Amygdala (tissue), 56 donors: ENCODE measurements at regions not wholly inside any gene's neighbourhood (a gene's known extent, or its start where the extent isn't known, plus 50 kb on each side); places are given as distances from the start of the nearest gene placed in this dataset.
"Not testable (repeated sequence)": the region's sequence is repeated elsewhere in the genome, so short reads cannot be mapped to it uniquely, and the experiment has no call there.

Experiments
- DNase-seq, 56 donors: peaks; one replicate each; lab custom pipeline; 2025; lab: John Stamatoyannopoulos, UW

DNA sequence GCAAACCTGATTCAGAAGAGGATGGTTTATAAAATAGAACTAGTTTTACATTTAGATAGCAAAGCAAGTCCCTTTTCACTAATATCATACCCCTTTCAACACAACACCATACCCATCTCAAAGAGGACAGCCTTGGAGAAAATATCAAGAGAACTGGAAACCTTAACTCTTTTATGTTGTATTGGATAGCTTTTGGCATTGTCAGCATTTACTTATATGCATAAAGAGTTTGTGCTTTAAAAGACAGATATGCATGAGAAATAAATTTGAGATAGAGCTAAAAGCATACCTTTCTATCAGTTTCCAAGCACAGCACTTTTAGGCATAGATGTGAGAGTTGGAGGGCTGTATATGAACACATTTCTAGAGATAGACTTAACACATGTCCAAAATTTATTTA lies 799.3 kb upstream of the ACO1 start:
- no peak for DNase-seq

DNA sequence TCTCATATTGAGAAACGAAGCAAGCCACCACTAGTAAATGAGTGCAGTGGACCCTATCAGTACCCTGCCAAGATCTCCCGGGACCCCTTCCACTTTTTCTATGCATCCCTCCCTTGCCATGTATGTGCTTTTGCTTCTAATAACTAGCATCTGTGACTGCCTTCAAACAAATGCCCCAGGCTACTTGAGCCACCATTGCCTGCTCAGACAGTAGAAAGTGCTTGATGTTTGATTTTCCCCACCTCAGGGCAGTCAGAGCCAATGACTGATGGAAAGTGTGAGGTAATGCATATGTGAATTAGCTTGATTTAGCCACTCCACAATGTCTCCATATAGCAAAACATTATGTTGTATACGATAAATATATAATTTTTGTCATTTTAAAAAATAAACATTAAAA lies 797.3 kb upstream of the ACO1 start:
- no peak for DNase-seq

DNA sequence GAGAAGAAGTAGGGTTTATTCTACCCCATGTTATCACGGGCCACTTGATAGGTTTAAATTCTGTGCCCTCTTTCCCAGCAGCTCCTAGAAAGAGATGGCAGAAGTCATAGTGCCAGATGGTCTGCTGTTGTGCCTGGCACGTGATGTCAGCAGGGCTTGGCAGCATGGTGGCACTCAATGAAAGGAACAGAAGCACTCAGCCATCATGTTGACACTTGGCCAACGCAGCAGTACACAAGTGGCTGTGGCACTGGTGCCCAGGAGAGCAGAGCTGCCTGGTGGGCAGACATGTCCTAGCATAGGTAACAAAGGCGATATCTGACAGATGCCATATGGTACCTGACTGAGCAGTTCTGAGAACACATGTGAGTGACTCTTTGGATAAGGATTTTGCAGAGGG lies 796.4 kb upstream of the ACO1 start:
- peak in 11 of 56 donors; percentile 0 to 30 (median 6) for DNase-seq

DNA sequence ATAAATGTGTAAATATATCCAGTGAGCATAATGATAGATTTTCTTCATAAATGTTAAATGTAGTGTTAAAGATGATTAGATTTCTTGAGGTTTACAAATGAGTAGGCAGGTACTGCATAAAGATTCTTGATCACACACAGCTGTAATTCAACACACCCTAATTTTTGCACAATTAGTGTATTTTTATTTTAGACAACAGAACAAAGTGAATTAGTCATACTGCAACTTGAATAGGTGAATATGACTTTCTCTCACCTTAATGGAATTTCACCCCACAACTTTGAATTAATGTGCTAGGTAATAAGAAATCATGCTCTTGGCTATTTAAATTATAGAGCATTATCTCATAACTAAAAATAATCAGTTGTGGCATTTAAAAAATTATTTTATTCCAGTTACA lies 795.7 kb upstream of the ACO1 start:
- no peak for DNase-seq

DNA sequence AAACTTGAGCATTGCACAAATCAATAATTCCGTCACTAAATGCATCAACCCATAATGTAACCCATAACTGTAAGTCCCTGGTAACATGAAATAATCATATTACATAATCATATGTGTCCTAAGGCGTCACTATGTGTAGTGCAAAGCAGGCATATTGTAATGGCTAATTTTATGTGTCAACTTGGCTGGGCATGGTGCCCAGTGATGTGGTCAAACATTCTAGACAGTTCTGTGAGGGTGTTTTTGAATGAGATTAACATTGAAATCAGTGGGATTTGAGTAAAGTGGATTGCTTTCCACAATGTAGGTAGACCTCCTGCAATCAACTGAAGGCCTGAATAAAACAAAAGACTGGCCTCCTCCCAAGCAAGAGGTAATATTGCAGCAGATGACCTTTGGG lies 794.4 kb upstream of the ACO1 start:
- no peak for DNase-seq

DNA sequence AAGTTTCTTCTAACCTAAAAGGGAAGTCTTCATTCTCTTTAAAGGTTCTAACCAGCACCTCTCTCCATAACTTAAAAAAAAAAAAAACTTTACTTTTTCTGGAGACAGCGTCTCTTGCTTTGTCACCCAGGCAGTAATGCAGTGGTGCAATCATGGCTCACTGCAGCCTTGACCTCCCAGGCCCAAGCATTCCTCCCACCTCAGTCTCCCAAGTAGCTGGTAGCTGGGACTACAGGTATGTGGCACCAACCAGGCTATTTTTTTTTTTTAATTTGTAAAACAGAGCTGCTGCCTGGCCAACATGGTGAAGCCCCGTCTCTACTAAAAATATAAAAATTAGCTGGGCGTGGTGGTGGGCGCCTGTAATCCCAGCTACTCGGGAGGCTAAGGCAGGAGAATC lies 787.4 kb upstream of the ACO1 start:
- DNase-seq = not testable (repeated sequence)

DNA sequence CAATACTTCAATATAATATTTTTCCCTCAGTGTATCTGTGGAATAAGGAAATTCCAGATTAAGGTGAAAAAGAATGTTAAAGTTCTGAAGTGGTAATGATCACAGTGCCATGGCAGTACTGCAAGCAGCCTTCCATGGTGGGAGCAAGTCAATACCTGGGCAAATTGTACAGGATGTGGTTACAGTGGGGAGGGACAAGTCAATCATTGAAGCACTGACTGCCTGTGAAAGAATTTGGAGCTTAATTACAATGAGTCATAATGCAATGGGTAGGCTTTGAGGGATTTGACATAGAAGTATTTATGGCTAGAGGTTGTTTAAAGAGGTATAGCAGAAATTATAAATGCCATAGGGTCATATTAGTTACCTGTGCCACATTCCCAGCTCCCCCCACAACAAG lies 786.5 kb upstream of the ACO1 start:
- DNase-seq = no peak

DNA sequence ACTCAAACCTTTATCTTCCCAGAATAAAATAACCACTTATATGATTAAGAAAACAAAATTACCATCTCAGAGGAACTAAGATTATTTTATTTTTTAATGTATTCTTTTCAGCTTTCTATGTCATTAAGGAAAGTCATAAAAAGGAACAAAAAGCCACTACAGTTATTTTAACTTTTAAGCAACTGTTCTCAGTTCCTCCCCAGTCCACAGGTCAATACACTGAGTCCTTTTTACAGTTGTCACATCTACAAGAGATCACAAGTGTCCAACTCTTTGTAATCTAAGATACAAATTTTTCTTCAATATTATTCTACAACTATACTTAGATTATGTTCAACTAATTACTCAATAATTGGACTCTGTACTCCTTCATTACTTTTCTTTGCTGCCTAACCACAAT lies 782.8 kb upstream of the ACO1 start:
- DNase-seq = no peak

DNA sequence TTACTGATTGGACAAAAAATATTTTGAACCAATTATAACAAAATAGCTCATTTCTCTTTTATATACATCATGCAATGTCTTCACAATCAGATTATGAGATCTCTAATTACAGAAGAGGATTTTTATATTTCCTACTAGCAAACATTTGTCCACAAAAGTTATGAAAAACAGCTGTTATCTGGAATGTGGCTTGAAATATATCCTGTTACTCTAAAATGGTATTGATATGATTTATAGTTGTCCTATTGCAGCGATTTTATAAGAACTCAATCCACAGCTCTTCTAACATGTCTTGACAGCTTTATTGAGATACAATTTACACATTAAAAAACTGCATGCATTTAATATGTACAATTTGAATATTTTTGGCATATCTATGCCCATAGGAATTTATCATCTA lies 779.9 kb upstream of the ACO1 start:
- no peak for DNase-seq

DNA sequence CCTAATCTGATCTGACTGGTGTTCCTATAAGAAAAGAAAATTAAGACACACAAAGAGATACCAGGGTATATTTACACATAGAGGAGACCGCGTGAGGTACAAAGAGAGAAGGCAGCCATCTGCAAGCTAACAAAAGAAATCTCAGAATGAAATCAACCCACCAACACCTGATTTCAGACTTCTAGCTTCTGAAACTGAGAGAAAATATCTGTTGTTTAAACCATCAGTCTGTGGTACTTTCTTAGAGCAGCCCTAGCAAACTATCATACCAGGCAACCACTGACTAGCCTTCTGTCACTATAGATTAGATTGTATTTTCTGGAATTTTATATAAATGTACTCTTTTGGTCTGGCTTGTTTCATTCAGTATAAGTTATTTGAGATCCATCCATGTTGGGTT lies 779.3 kb upstream of the ACO1 start:
- DNase-seq = no peak

DNA sequence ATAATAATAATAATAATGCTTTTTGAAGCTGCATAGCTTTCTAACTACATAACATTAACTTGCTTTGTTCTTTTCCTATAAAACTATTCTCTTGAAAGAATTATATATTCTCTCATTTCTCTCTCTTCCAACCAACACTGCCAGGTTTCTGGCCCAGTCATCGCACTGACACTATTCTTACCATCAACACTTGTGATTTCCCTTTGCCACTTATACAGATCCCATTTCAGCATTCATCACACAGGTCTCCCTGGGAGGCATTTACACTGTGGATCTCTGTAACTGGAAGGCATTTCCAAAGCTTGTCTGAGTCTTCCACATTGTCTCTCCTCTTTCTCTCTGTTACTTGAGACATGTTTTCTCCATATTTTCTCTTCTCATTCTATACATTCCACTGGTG lies 777.8 kb upstream of the ACO1 start:
- DNase-seq = no peak

DNA sequence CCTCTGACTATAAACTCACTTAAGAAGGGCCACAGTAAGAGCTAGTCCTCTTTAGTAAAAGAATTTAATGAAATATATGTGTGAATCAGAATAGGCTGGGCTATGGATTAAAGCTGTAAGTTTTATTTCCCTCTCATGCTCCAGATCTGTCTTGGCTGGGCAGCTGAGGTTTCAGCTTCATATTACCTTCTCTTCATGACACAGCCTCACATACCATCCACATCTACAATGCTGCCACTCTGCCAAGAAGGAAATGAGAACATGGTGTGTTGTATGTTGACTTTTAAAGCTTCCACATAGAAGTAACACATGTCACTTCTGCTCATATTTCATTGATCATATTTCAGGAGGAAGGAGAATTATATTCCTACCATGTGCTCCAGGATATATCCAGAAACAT lies 776.0 kb upstream of the ACO1 start:
- no peak for DNase-seq

DNA sequence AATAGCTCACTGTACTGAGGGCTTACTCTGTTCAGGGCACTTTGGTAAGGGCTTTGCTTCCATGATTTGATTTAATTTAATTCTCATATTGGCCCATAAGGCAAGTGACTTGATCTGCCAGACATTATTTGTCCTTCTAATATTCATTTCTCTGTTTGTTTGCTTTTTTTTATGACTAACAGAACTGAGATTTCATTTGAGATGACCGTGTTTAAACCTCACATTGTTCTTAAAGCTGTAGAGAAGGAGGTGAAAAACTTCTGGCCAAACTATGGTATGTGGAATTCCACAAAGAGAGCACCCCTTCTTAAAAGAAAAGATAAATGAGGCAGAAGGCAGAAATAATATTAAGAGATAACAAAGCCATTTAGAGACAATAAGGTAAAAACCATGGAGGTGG lies 775.6 kb upstream of the ACO1 start:
- no peak for DNase-seq

DNA sequence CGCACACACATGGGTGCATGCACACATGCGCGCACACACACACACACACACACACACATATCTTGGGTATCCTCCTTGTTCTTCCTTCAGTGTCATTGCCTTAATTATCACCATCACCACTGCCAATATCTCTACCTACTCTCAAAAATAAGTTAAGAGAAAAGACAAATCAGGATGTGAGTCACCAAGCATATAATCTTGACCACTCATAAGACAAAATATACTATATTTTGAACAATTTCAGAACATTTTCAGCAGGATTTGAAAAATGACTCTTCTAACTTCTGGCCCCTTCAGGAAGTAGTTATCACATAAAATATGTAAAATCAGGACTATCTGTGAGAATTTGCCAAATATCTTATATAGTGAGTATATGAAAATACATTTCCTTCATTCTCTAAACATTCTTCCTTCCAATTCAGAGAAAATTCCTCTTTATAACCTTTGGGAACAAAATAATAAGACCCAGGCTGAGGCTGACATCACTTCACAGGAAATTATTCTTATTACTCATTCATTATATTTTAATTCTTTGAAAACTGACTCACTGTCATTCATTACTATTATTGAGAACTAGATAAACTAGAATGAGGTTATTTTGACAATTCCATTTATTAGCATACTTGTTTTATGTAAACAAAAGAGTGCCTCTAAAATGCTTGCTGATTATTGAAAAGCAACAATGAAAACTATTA lies 772.0 kb upstream of the ACO1 start:
- no peak for DNase-seq

DNA sequence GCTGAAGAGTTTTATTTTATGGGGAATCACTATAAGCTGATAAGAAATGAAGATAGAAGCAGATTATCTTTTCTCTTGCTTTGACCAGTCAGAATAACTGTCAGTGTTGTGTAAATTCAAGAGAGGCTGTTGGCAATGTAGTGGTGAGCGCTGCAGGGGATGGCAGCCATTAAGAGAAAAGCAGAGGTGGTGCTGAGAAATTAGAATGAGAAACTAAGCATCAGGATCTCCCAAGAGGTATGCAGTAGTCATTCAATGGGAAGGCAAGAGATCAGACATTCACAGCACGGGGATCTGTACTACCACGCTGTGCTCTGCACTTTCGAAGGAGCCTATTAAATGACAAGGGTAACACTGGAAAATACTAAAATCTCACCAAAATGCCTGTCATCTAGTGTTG lies 768.5 kb upstream of the ACO1 start:
- no peak for DNase-seq

DNA sequence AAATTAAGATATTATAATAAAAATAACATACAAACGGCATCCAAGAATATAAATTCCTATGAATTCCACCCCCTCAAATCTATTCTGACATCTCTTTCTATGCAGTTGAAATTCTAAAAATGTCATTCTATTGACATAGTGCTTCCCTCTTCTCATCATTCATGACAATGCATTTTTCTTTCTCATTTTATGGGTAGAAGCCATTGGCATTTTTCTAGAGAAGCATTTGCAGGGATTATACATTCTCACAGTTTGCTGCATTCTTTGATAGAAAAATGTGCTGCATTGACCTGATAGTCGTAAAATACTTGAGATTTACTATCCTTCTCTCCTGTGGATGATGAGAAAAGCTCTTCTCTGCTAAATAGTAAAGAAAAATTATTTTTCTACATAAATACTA lies 760.9 kb upstream of the ACO1 start:
- no peak for DNase-seq

DNA sequence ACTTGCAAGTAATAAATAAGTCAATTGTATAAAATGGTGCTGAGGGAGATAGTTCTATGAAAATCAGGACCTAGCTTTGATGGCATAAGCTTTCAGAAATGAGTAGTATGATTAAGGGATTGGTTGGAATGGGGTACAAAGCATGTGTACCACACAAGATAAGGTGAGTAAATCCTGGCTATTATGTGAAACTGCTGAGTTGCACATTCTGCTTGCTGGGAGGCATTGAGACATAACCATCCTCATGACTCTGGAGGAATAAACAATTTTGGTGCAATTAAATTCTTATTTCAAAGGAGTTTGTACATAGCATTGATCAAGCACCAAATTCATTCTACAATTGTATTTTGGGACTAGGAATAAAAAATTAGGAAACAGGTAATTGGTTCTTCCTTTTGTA lies 755.2 kb upstream of the ACO1 start:
- DNase-seq = no peak

DNA sequence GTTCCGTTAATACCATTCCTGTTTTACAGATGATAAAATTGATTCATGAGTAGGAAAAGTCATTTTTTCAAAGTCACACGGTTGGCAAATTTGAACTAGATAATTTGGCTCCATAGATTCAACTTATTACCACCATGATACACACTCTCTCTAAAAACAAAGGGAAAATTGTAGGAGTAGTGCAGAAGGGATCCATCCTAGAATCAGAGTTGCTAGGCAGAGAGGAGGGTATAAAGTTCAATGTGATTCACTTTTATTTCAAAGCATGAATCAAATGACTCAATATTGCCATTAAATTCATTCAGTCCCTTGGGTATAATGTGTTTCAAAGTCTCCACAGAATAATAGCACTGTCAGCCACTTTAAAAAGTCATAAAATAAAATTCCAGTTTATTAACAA lies 747.2 kb upstream of the ACO1 start:
- no peak for DNase-seq

DNA sequence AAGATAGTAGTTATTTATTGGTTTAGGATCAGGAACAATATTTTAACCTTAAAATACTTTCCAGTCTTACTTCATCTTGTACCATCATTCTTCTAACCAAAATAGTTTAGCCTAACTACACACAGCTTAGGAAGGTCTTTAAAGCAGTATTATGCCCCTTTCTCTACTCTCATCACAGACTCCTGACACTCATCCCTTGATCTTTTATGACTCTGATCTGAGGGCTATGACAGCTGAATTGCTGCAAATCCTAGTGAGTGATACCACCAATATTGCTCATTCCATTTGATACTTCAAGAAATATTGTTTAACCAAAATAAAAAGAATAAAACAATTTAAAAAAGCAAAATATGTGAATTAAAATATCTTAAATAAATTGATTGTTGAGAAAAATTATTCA lies 746.6 kb upstream of the ACO1 start:
- DNase-seq = no peak

DNA sequence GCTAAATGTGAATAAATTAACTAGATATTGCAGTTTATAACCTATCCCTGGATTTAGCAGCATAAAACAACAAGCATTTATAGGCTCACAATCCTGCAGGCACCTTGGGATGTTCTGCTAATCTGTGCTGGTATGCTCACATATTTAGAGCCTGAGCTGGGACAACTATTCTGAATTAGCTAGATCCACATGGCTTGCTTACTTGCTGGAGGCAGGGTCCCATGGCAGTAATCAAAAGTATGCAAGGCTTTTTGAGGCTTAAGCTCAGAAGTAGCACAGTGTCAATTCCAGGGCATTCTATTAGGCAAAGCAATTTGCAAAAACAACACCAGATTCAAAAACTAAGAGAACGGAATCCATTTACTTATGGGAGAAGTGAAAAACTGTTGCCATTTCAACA lies 745.0 kb upstream of the ACO1 start:
- no peak for DNase-seq

DNA sequence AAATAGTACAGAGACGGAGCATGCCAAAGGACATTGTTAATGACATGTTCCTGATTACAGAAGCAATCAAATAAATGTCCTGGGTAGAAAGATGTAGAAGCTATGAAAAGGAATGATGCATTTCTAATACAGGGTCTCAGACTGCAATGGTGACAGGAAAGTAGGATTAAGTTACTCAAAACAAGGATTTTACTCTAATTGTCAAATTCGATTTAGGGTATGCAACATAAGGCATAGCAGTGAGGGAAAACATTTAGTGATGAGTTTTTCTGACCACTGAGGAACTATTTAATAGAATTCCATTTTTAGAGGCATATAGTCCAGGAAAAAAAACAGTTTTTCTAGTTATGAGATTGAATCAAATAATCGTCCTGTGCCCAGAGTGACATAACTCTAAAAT lies 715.1 kb upstream of the ACO1 start:
- no peak for DNase-seq

DNA sequence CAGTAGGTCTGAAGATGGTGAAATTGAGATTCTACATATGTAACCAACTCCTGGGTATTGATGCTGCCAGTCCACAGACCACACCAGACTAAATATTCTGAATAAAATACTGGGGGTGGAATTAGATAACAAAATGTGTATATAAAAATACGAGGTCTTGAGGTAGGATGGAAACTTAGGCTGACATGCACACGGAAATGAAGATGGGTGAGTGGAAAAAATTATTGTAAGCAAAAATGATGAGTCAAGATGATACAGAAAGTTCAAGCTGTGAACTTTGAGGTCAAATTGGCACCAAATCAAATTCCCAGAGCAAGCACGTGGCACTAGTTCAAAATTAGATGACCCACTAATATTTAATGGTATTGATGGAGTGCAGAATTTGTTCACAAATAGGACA lies 713.4 kb upstream of the ACO1 start:
- no peak for DNase-seq

DNA sequence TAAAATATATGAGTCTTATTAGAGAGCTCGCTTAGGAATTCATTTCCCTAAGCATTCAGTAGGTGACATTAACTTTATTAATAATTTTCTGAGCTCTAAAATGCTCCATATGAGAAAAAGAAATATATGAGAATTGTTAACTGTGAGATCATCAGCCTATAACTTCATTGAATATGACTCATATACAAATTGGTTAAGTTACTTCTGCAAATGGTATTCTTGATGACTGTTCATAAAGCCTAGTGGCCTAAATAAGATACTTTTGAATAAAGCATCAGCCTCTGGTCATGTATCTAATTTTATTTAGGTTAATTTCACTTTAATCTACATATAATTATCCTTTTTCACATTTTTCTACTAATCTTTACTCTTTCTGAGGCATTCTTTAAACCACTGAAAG lies 710.2 kb upstream of the ACO1 start:
- DNase-seq = no peak
